HG03039 (cell line): ENCODE measurements at regions not wholly inside any gene's neighbourhood (a gene's known extent, or its start where the extent isn't known, plus 50 kb on each side); places are given as distances from the start of the nearest gene placed in this dataset.

ENCODE experiments used
- ATAC-seq: cut with Tn5 transposase; IDR thresholded peaks from one replicate; pipeline ENCODE4 v1.9.1; 2021; ENCODE audit warnings: mild to moderate bottlenecking, moderate library complexity; ENCODE audit not compliant: unreplicated experiment

GRCh38 chr6:40000964-40001515 lies 66.8 kb upstream of the MOCS1 start:
- ATAC-seq = no peak

DNA sequence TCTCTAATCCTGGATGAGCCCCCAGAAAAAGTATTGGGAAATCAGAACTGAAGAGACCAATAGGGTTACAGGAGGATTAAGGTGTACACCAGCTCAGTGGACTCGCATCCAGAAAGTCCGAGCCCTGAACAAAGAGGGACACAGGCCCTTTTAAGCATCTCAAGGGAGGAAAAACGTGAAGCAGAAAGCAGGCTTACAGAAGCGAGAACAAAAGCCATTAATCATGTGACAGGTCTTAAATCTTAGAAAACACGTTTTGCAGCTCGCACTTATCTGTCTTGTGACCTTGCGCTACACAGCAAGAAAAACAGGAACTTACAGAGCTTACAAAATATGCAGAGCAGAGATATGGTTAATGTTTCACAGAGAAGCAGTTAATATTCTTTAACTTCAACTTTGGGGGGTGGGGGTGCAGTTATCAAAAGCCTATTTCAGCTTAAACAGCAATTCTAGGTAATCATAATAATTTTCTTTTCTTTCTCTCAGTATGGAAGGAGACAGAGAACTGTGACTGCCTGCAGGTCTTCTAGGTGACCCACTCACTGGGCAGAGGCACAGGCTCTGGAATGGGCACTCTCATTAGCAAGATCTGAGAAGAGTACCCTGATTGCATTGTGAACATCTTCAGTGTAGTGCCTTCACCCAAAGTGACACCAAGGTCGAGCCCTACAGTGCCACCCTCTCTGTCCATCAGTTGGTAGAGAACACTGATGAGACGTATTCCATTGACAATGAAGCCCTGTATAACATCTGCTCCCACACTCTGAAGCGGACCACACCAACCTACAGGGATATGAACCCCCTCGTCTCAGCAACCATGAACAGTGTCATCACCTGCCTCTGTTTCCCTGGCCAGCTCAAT lies 65.0 kb upstream of the MOCS1 start:
- ATAC-seq = no peak

DNA sequence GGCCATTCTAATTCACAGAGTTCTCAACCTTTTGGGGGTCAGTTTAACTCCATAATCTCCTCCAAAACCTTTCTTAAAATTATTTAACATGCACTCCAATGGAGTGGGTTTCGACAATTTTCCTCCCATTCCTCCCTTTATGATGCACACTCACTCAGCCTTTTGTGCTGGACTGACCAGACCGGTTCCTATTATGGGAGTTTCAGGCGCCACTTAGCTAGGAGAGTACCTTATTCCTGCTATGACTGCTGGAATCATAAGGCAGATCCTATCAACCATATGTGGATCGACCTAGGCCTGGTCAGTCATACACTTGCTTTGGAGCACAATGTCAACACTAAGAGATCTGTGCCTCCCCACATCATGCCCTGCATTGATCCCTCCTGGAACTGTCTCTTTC lies 63.9 kb upstream of the MOCS1 start:
- no peak for ATAC-seq

GRCh38 chr6:39997101-39997635 lies 62.9 kb upstream of the MOCS1 start:
- no peak for ATAC-seq

DNA sequence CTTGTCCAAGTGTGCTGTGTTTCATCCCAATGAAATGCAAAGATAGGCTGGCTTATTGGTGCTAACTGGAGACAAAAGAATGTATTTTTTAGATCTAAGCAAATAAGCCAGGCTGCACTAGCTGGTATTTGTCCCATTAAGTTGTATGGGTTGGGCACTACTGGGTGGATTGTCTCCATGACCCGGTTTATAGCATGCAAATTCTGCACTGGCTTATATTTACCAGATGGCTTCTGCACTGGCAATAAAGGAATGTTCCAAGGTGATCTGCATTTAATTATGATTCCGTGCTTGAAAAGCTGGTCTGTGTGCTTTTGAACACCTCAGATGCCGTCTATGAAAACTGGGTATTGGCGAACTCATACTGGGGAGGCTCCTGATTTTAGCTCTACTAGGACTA lies 61.4 kb upstream of the MOCS1 start:
- no peak for ATAC-seq

DNA sequence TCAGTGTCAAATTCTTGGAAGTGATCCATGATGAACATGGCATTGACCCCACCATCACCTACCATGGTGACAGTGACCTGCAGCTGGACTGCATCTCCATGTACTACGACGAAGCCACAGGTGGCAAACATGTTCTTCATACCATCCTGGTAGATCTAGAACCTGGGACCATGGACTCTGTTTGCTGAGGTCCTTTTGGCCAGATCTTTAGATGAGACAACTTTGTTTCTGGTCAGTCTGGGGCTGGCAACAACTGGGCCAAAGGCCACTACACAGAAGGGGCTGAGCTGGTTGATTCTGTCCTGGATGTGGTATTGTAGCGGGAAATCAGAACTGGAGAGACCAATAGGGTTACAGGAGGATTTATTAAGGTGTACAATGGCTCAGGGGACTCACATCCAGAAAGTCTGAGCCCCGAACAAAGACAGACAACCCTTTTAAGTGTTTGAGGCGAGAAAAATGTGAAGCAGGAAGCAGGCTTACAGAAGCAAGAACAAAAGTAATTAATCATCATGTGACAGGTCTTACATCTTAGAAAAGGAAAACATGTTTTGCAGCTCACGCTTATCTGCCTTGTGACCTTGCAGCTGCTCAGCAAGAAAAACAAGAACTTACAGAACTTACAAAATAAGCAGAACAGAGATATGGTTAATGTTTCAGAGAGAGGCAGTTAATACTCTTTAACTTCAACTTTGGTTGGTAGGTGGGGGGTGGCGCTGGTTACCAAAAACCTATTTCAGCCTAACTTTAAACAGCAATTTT lies 58.8 kb upstream of the MOCS1 start:
- ATAC-seq = no peak
